GM23338 (cell line): ENCODE measurements at regions not wholly inside any gene's neighbourhood (a gene's known extent, or its start where the extent isn't known, plus 50 kb on each side); places are given as distances from the start of the nearest gene placed in this dataset.

Experiments used
- ATAC-seq: fragments of 200-7000 bp; cut with Tn5 transposase; 3 replicates; pipeline ENCODE4 v1.9.1; 2020
- DNase-seq: peaks from one replicate; pipeline ENCODE4 v3.0.0-alpha.2; 2015; ENCODE audit warnings: low spot score
- H2AFZ ChIP-seq: fragments of 200-600 bp; sonication (generic); 2 replicates; pipeline ENCODE4 v1.8.0; 2016; ENCODE audit warnings: antibody characterized with exemption, mild to moderate bottlenecking, moderate library complexity
- H3F3A ChIP-seq: fragments of 200-600 bp; sonication (generic); replicated peaks from 2 replicates; pipeline ENCODE4 v1.8.0; 2017; ENCODE audit warnings: antibody characterized with exemption, mixed run types, low read depth
- H3K27ac ChIP-seq: fragments of 200-600 bp; sonication (generic); 2 replicates; pipeline ENCODE4 v1.6.1; 2016; ENCODE audit warnings: low read depth
- H3K27me3 ChIP-seq: fragments of 200-600 bp; sonication (generic); 2 replicates; pipeline ENCODE4 v1.8.0; 2016; ENCODE audit warnings: mild to moderate bottlenecking, mixed run types, moderate library complexity; ENCODE audit not compliant: insufficient read depth
- H3K36me3 ChIP-seq: fragments of 200-600 bp; sonication (generic); 2 replicates; pipeline ENCODE4 v1.8.0; 2016; ENCODE audit warnings: mild to moderate bottlenecking; ENCODE audit not compliant: insufficient read depth
- H3K4me1 ChIP-seq: fragments of 200-600 bp; sonication (generic); 2 replicates; pipeline ENCODE4 v1.8.0; 2016; ENCODE audit warnings: mild to moderate bottlenecking, moderate library complexity; ENCODE audit not compliant: insufficient read depth
- H3K4me2 ChIP-seq: fragments of 200-600 bp; sonication (generic); 2 replicates; pipeline ENCODE4 v1.7.1; 2017; ENCODE audit warnings: mixed run types
- H3K4me3 ChIP-seq: fragments of 200-600 bp; sonication (generic); 2 replicates; pipeline ENCODE4 v1.6.1; 2016; ENCODE audit warnings: mixed run types
- H3K79me2 ChIP-seq: fragments of 200-600 bp; sonication (generic); replicated peaks from 2 replicates; pipeline ENCODE4 v1.8.0; 2017; ENCODE audit warnings: mild to moderate bottlenecking; ENCODE audit not compliant: insufficient read depth
- H3K9me2 ChIP-seq: fragments of 200-600 bp; sonication (generic); 2 replicates; pipeline ENCODE4 v1.8.0; 2017; ENCODE audit not compliant: insufficient read depth
- H4K20me1 ChIP-seq: fragments of 200-600 bp; sonication (generic); replicated peaks from 2 replicates; pipeline ENCODE4 v1.8.0; 2017; ENCODE audit warnings: mild to moderate bottlenecking; ENCODE audit not compliant: insufficient read depth
- H3K27ac Mint-ChIP-seq: 2 replicates; pipeline ENCODE4 v1.8.0; 2020; ENCODE audit warnings: inconsistent platforms, mild to moderate bottlenecking, moderate library complexity, mixed read lengths
- H3K27me3 Mint-ChIP-seq: 3 replicates; pipeline ENCODE4 v1.8.0; 2022; ENCODE audit warnings: low read depth, mild to moderate bottlenecking, moderate library complexity, mixed read lengths, inconsistent platforms; ENCODE audit not compliant: insufficient read depth, poor library complexity
- H3K36me3 Mint-ChIP-seq: 3 replicates; pipeline ENCODE4 v1.8.0; 2021; ENCODE audit warnings: low read depth, mild to moderate bottlenecking, inconsistent platforms, moderate library complexity, mixed read lengths
- H3K4me1 Mint-ChIP-seq: 3 replicates; pipeline ENCODE4 v1.8.0; 2020; ENCODE audit warnings: mild to moderate bottlenecking, inconsistent platforms, mixed read lengths
- H3K4me3 Mint-ChIP-seq: 3 replicates; pipeline ENCODE4 v1.8.0; 2021; ENCODE audit warnings: moderate library complexity, mild to moderate bottlenecking, inconsistent platforms, mixed read lengths
- H3K9me3 Mint-ChIP-seq: 3 replicates; pipeline ENCODE4 v1.8.0; 2020; ENCODE audit warnings: moderate library complexity, mild to moderate bottlenecking, inconsistent platforms, mixed read lengths
- CREB1 ChIP-seq: fragments of 250-450 bp; sonication (Bioruptor Pico); IDR thresholded peaks from 2 replicates; pipeline ENCODE4 v1.5.0; 2020; ENCODE audit warnings: low read depth, mild to moderate bottlenecking, moderate library complexity
- CTCF ChIP-seq, 2 experiments: fragments of 200-600 bp in 1 of 2; sonication (generic) in 1 of 2; conservative IDR thresholded peaks; 2 replicates each; pipeline versions ENCODE4 v1.5.1 to v1.6.1; 2016 to 2017; ENCODE audit warnings: antibody characterized with exemption in 2 of 2, low read depth in 2 of 2, mild to moderate bottlenecking in 2 of 2, moderate library complexity in 1 of 2
- ETS1 ChIP-seq: IDR thresholded peaks from 2 replicates; pipeline ENCODE4 v1.6.1; 2016; ENCODE audit warnings: antibody characterized with exemption
- EZH2 ChIP-seq: fragments of 200-600 bp; sonication (generic); IDR thresholded peaks from one replicate; pipeline ENCODE4 v1.8.0; 2017; ENCODE audit warnings: antibody characterized with exemption, mild to moderate bottlenecking, low read depth; ENCODE audit not compliant: unreplicated experiment
- EZH2phosphoT487 ChIP-seq: fragments of 200-600 bp; sonication (generic); IDR thresholded peaks from one replicate; pipeline ENCODE4 v1.8.1; 2018; ENCODE audit warnings: antibody characterized with exemption; ENCODE audit not compliant: unreplicated experiment
- JUNB ChIP-seq: IDR thresholded peaks from one replicate; pipeline ENCODE4 v1.6.1; 2016; ENCODE audit warnings: antibody characterized with exemption; ENCODE audit not compliant: unreplicated experiment
- NANOG ChIP-seq: IDR thresholded peaks from 2 replicates; pipeline ENCODE4 v1.6.1; 2016; ENCODE audit warnings: antibody characterized with exemption, borderline replicate concordance
- POLR2AphosphoS5 ChIP-seq: IDR thresholded peaks from 2 replicates; pipeline ENCODE4 v1.6.1; 2016; ENCODE audit warnings: antibody characterized with exemption, low read depth
- REST ChIP-seq: IDR thresholded peaks from one replicate; pipeline ENCODE4 v1.6.1; 2018; ENCODE audit warnings: antibody characterized with exemption; ENCODE audit not compliant: unreplicated experiment
- STAT1 ChIP-seq: IDR thresholded peaks from one replicate; pipeline ENCODE4 v1.6.1; 2016; ENCODE audit warnings: antibody characterized with exemption; ENCODE audit not compliant: unreplicated experiment
- ZNF114 ChIP-seq: fragments of 250-450 bp; sonication (Bioruptor Pico); IDR thresholded peaks from 2 replicates; pipeline ENCODE4 v1.5.0; 2020; ENCODE audit warnings: mild to moderate bottlenecking, moderate library complexity
- ZNF331 ChIP-seq: fragments of 250-450 bp; sonication (Bioruptor Pico); IDR thresholded peaks from 2 replicates; pipeline ENCODE4 v1.5.0; 2020; ENCODE audit warnings: low read depth, mild to moderate bottlenecking, moderate library complexity
- ZNF462 ChIP-seq: fragments of 250-450 bp; sonication (Bioruptor Pico); IDR thresholded peaks from 2 replicates; pipeline ENCODE4 v1.5.0; 2020; ENCODE audit warnings: mild to moderate bottlenecking, moderate library complexity

- Histone ChIP-seq H3F3A (no peaks in the 10 kb centered on the region), H3K4me3 (no peak overlapping the region), H4K20me1 (no peaks in the 10 kb centered on the region), H3K9me2 (no peaks in the 10 kb centered on the region), H2AFZ (peak overlapping the region; percentile 5; the same call in 1 of the 2 replicates), H3K4me2 (no peak overlapping the region), H3K4me1 (peaks cover 4% of the 10 kb centered on the region), H3K36me3 (no peaks in the 10 kb centered on the region), H3K27me3 (no peaks in the 10 kb centered on the region), H3K27ac (no peak overlapping the region), H3K79me2 (no peaks in the 10 kb centered on the region)
- Mint-ChIP-seq H3K36me3 (no peaks in the 10 kb centered on the region), H3K27ac (no peak overlapping the region; the same call in 1 of the 2 replicates), H3K4me1 (peaks cover 15% of the 10 kb centered on the region), H3K9me3 (no peaks in the 10 kb centered on the region; the same call in 1 of the 3 replicates), H3K27me3 (peaks cover 9% of the 10 kb centered on the region), H3K4me3 (no peak overlapping the region)
- ATAC-seq (no peak), DNase-seq (no peak)
- TF ChIP-seq REST (no peak), ZNF114 (CRISPR knock-in tag) (no peak), JUNB (no peak), CREB1 (no peak), ZNF331 (CRISPR knock-in tag) (no peak), STAT1 (no peak), CTCF (conservative IDR thresholded peaks at IDR 0.05; ENCODE audit: low read depth in 2 of 2) (no peak), EZH2 (no peak), ZNF462 (CRISPR knock-in tag) (no peak), POLR2AphosphoS5 (no peak), ETS1 (no peak), EZH2phosphoT487 (no peak), NANOG (no peak)
These were observed 74.1 kb upstream of the KBTBD8 start for GRCh38 chr3:66923969-66924368.
